ENCODE measurements at regions not wholly inside any gene's neighbourhood (a gene's known extent, or its start where the extent isn't known, plus 50 kb on each side); places are given as distances from the start of the nearest gene placed in this dataset.

DNA sequence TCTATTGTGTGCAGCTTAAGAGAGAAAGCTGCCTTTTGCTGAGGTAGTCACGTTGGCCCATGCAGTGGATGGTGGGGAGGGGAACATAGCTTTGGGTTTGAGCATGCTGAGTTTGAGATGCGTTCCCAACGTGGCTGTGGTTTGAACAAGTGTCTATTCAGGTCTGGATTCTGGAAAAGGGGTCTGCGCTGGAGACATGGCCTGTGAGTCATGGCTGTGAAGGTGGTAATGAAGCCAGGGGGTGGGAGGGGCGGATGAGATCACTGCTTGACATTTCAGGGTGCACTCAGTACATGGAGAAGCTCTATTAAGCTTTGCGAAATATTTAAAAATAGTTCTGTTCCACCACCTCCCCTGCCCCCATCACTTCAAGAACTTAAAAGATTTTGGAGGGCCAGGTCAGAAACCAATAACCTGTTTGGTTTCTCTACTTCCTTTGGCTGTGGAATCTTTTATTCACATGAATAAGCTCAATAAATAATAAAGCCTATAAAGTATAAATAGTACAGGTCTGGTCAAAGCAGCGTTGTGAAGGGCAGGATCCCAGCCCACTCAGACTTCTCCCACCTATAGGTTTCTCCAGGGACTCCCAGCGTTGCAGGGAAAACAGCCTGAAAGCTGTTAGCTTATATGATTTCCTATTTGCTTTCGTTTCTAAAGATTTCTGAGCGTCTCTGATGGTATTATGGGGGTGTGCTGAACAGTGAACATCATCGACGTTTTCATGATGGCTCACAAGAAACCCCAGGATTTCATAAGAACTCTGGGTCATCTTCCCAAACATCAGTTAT is 189.9 kb downstream of the NSG2 start:
- DNase-seq (ENCODE audit: low spot score): no peak

DNA sequence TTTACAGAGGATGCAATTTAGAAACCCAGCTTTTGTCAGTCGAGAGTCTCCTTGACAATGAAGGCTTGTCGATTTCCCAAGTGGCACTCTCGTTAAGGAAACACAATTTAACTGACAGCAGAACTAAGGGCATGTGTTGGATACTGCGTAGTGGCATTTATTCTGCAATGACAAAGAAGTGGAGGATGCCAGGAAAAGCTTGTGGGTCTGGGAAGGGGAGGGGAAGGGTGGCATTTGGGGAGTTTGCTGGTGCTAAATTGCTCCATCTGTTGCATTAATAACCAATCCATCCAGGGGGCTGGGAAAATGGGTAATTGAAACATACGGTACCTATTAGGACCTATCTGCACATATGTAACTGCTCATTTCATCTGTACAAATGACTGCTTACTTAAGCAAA is 190.6 kb downstream of the NSG2 start:
- DNase-seq (ENCODE audit: low spot score): no peak

DNA sequence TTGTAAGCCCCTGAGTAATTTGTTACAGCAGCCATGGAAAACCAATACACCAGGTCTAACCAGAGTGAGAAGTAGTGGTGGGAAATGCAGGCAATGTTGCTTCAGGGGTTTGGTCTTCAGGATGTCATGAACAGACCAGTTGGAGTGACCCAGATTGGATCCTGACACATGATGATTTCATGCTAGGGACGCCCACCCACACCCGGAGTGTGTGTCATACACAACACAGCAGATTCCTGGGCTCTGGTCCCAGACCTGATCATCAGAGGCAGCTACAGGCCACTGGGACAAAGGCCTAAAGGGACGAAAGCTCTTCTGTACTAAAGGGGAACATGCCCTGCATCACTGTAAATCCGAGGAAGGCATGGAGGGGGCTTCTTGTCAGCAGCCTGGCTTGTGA is 194.2 kb downstream of the NSG2 start:
- DNase-seq (ENCODE audit: low spot score): no peak

DNA sequence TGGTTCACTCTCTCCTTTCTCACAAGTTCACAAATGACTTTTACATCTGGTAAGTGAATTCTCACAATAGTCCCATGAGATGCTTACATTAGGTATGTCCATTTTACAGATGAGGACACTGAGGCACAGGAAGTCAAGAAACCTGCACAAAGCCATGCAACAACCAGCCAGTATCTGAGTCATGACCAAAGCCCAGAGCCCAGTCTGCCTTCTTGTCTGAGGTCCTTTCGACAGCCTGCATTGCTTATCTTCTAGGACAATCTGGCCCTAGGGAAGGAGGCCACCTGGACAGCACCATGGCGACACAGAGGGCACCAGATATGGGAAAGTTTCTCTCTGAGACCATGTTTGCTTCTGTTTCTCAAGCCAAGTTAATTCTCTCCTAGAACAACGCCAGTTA is 197.1 kb downstream of the NSG2 start:
- DNase-seq (ENCODE audit: low spot score): no peak

DNA sequence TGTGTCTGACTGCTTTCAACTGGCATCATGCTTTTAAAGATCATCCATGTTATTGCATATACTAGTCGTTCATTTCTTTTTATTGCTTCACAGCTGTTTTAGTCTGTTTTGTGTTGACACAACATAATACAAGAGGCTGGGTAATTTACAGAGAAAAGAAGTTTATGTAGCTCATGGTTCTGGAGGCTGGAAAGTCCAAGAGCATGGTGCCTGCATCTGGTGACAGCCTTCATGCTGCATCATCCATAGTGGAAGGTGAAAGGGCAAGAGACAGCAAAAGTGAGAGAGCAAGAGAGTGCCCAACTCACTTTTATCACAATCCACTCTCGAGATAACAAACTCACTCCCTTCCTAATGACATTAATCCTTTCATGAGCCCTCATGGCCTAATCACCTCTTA is 198.4 kb downstream of the NSG2 start:
- DNase-seq (ENCODE audit: low spot score): no peak

DNA sequence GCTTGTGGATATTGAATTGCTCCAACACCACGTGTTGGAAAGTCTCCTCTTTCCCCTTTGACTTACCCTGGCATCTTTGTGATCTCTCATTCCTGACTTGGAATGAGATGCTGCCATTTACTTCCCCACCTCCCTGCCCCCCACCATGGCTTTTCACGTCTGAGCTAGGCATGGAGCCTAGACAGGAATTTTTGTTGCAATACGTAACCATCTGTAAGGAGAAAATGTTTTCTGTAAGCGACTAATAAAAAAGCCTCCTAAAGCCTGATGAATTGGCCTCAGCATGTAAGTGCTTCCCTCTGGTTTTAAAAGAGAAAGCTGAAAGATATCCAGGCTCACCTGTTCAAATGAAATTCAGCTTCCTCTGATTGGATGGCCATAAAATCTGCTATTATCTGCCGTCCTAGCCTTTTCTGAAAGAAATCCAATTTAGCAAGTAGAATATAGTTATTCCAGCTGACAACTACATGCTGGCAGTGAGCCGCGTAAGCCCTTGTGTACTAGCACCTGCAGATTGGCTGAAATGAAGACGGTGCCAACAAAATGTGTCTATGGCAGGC is 200.1 kb downstream of the NSG2 start:
- DNase-seq (ENCODE audit: low spot score): no peak

DNA sequence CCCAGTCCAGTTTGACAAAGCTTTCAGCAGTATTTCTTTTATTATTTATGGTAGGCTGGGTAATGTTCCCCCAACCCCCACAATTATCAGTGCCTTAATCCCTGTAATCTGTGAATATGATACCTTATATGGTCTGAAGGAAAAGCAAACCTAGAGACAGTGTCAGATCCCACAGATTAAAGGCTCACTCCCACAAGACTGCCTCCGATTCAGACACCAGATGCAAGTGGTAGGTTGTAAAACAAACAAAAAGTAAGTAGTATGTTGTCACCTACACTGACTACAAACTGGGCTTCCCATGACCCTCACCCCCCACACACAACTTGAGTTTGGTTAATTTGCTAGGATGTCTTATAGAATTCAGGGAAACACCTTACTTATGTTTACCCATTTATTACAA is 201.2 kb downstream of the NSG2 start:
- no peak for DNase-seq (ENCODE audit: low spot score)

DNA sequence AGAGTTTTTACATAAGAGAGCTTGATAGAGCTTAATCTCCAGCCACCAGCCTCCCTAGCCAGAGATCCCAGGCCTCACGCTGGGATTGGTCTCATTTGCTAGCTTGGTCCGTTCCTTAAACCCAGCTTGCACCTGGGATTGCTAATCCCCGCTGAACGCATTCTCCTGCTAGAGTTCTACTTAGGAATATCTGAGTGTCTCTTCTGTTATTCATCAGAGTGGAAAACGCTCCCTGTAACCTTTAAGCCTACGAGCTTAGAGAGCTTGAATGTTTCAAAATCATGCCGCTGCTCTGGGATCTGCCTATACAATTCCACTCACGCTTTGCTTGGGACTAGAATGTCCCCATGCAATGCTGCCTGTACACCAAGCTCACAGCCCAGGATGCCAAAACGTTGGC is 201.8 kb downstream of the NSG2 start:
- DNase-seq (ENCODE audit: low spot score): no peak

DNA sequence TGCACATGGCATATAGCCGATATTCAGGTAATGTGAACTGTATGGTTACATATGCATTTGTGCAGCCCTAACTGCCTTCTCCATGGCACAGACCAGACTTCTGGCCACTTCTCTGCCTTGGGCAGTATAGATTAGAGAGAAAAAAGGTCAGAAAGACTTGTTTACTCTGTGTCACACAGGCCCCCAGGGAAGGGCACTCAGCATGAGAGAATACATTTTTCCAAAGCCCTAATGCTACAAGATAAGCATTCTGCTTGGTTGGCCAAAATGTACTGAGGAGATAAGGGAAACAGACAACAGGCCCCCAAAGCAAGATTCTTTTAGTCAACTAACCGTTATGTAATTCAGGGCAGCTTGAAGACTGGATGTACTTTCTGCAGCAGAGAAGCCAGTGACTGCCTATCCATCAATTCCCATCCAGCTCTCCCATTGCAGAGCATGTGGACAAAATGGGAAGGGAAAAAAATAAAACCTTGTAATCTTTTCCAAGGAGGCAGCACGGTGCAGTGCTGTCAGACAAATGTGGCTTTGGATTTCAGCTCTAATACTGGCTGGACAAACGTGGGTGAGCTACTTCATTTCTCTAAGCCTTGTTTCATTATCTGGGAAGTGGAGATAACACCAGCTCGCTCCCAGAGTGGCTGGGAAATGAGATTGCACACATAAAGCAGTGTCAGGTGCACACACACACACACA is 205.9 kb downstream of the NSG2 start:
- DNase-seq (ENCODE audit: low spot score): no peak

DNA sequence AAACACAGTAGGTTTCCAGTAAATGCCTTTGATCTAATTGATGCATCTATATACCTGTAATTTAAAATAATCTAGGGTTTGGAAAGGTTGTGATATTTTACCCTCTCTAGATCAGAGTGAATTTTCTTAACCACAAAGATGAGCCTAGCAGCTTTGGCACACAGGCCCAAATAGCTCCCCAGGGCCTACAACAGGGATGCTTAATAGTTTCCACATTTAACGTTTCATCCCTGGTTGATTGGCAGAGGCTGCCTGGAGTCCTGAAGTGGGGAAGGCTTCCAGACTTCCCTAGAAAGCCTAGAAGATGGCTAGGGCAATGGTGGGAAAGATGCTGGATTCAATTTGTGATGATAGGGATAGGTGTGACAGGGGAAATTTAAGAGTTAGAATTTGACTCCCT is 206.6 kb downstream of the NSG2 start:
- no peak for DNase-seq (ENCODE audit: low spot score)

DNA sequence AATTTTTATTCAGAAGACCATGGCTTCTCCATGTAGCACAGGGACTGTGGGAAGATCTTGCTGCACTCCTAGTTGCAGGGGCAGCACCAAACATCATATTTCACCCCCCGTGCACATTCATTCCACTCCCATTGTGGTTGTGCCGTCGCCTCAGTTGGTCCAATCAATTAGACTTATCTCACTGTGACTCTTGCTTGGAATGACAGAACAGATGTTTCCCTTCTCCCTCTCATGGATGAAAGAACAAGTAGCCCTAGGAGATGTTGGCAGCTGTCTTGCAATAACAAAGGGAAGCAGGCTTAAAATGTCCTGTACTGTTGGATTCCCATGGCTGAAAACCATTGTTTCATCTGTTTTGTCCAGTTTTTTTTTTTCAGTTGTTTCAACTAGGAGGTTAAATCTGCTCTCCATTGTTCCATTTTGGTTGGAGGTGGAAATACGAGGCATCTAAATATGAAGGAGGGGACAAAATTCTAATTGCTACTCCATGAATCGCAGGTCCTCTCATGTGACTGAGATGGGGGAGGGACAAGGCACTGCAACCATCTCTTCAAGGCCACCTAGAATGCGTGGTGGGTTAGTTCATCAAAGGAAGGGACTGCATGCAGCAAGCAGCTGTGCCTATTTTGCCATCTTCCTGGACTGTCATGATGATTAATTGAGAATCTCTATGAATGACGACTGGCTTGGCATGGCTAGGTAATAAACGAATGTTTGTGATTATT is 214.4 kb downstream of the NSG2 start:
- no peak for DNase-seq (ENCODE audit: low spot score)

DNA sequence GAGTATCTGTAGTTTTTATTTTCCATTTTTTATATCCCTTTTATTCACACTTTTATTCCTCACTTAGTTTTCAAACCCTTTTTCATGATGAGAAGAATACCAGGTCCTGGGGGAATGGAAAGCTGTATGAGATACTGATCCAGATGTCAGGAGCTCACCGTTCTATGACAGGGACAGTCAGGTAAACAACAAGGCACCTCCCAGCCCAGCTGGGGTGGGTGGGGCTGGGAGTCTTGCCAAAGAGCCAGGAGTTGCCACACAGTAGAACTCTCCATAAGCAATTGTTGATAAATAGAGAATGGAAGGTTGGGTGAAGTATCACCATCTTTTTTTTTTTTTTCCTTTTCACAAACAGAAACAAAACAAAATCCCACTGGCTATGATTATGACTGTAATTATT is 225.8 kb downstream of the NSG2 start:
- no peak for DNase-seq (ENCODE audit: low spot score)

DNA sequence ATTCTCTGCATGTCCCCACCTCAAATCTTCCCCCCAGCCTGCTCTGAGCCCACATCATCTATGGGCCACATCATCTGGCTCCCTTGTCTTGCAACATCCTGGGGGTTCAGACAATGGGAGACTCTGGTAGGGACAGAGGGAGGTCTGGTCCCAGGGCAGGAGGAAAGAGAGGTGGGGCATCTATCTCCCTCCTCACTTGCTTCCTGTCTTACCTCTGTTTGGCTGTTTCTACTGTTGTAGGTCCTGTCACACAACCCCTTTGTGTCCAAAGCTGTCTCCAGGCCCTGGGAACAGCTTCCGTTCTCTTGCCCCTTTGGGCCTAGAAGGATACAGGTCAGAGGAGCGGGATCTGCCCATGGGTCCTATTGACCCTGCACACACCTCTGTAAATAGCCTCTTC is 227.2 kb downstream of the NSG2 start:
- DNase-seq (ENCODE audit: low spot score): no peak

DNA sequence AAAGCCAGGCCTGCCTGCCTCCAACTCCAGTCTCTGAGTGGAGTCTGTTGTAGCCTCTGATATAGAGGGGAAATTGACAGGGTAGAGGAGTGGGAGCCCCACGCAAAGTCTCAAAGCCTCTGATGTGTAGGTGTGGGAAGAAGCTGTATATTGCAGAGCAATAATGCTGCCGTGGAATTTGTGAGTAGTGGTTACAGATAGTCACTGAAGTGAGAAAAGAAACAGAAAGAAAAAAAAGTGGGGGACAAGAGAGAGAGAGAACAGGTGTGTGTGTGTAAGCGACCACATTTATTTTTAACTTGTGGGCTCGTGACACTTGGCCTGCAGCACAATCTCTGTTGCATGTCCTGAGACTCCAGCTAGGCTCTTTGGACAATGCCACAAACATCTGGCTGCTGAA is 227.8 kb downstream of the NSG2 start:
- DNase-seq (ENCODE audit: low spot score): no peak

DNA sequence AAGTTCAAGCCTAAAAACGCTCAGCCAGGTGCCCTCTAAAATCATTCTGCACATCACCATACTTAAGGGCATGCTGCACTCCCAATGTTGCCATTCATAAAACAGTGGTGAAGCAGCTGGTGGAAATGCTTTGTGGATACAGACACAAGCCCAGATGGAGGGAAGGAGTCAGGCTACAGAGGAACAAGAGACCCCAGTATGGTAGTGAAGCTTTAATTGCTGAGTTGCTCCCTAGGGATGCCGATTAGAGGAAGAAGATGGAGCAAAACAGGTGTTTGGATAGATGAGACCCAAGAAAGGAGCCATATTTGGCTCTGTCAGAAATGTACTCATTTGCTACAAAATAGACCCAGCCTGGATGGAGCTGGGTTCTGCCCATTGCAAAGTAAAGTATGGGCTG is 230.5 kb downstream of the NSG2 start:
- no peak for DNase-seq (ENCODE audit: low spot score)

DNA sequence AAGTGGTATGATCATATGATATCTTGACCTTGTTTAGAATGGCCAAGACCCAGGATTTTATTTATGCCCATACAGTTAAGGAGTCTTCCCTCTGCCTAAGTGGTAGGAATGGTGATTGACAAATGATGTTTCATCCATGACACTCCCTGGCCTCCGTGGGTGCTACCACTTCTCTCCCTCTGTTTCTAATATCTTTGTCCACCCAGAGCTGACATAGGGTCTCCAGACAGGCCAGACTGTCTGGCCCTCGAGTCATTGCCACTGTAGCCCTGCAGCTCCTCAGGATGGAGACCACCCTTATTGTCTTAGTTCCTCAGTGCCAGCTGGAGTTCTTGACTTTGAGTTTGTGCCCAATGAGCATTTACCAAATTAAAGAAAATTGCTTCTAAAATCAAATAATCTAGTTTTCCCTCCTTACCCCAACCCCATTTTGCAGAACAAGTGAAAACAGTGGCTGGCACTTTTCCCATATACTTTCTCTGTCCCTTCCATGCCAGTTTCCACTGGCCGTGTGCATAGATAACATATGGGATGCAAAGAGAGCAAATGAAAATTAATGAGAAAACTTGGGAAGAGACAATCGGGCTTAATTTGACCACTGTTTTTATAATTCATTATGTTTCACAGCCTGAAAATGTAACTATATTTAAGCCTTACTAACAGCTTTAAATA is 235.7 kb downstream of the NSG2 start:
- no peak for DNase-seq (ENCODE audit: low spot score)

DNA sequence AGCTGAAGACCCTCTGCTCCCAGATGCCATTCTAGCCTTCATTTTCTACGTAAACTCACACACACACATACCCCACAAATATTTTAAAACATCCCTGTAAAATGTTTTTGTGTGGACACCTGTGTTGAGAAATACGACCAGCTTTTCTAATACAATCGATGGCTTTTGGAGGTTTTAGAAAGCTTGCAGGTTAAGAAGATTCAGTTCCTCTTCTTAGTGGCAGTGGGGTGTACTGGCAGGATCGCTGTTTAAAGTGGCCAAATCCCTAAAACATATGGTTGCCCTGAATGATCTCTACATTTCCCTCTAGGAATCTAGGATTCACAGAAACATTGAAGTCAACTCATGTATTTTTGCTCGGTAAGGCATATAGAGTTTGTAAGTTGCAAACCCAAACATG is 236.3 kb downstream of the NSG2 start:
- no peak for DNase-seq (ENCODE audit: low spot score)

DNA sequence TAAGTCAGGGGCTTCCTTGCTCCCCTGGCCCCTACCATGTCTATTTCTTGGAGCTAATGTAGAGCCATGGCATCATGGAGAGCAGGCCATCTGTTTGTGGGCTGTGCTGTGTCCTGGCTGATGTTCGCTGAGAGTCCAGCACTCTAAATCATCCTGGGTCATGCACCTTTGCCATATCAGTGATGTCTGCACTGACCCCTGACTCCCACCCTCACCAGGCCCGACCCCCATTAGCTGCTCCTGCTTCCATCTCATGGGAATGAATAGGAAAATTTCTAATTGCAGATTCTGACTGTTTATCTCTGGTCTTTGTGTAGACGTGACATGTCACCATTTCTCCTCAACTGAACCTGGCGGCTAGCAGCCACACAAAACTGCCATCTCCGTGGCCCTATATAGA is 236.9 kb downstream of the NSG2 start:
- no peak for DNase-seq (ENCODE audit: low spot score)

DNA sequence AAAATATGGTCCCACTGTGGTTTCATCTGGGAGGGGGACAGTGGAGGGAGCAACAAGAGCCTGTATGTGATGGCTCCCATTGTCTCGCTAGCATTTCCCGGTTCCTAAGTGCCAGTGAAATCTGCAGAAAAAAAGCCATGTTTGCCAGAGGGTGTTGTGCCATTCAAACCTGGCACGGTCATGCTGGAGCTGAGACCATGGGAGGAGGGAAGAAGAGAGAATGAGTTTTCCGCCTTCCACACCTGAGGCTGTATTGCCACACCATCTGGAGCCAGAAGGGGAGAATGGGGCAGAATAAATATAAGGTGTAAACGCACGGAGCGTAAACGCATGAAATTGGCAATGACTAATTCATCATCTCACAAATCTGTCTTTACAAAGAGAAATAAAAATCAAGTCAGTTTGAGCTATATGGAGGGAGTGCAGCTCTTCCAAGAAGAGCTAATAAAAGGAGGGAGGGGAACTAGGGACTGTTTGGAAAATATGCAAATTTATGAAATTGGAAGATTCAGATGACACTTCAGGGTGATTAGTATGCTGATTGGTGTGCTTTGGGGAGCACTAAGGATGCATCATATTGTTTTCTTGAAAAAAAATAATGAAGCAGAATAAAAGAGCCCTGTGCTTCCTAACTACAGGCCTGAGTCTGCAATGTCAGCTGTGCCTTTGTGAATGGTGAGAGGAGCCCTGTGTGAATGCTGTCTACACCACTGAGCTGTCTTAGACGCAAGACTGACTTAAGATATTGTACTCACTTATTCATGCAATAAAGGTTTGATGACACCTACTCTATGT is 237.9 kb downstream of the NSG2 start:
- no peak for DNase-seq (ENCODE audit: low spot score)

DNA sequence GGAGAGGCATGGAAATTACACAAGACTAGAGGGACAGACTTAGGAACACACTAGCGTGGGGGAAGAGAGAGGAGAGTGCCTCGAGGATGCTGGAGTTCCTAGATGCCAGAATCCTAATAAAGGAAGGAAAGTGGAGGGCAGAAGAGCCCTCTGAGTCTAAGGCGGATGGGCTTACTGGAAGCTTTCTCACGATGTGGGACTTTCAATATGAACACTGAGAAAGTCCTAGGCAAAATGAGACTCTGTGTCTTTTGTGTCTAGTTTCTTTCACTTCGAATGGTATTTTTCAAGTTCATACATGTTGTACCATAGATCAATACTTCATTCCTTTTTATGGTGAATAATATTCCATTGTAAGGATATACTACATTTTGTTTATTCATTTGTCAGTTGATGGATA is 239.4 kb downstream of the NSG2 start:
- DNase-seq (ENCODE audit: low spot score): no peak

DNA sequence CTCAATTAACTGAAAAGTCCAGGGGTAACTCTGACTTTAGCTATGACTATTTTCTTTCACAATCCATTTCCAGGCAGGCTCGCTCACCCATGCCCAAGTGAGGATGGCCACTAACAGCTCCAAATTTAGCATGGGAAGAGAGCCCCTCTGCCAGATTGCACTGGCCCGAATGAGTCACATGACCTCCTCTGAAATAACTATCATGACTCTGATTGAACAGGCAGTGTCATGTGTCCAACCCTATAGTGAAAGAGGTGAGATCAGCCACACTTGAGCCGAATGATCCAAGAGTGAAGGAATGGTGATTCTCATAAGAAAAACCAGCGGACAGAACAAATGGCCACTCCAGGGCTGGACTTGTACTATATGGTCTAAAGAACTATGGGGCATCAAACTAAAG is 242.3 kb downstream of the NSG2 start:
- DNase-seq (ENCODE audit: low spot score): no peak

DNA sequence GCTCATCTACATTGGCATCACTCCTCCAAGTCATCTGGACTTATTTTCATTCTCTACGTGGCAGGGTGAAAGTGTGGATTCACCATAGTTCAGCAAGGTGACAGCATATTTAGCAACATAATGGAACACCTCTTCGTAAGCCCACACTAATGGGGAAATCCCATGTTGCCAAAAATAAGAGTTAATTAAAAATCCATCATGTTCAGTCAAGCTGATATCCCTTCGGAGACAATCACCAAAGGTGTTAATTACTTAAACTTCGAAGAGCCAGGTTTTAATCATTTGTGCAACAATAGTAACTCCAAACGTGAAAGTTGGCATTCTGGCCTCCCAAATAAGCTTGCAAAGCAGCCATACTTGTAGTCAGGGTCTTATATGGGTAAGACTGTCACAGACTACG is 242.9 kb downstream of the NSG2 start:
- no peak for DNase-seq (ENCODE audit: low spot score)
